Lung (tissue), 11 donors: ENCODE measurements at regions not wholly inside any gene's neighbourhood (a gene's known extent, or its start where the extent isn't known, plus 50 kb on each side); places are given as distances from the start of the nearest gene placed in this dataset.

ENCODE experiments used
- ATAC-seq: fragments of 200-7000 bp; cut with Tn5 transposase; one replicate; pipeline ENCODE4 v1.9.1; 2020; ENCODE audit warnings: moderate number of reproducible peaks; ENCODE audit not compliant: insufficient read depth, low FRiP score
- DNase-seq, 3 donors: peaks; one replicate each; pipeline ENCODE4 v3.0.0-alpha.2; 2013 to 2017
- H3K27ac ChIP-seq, 2 donors: one replicate each; pipeline ENCODE4 v1.5.1; 2013; ENCODE audit warnings: mild to moderate bottlenecking in 2 of 2, moderate library complexity in 2 of 2, control low read depth in 1 of 2, inconsistent platforms in 1 of 2, low read depth in 1 of 2, low read length in 1 of 2
- H3K27me3 ChIP-seq, 3 donors: one replicate each; pipeline ENCODE4 v1.5.1; 2013; ENCODE audit warnings: low read length in 2 of 3; ENCODE audit not compliant: control insufficient read depth in 3 of 3, insufficient read depth in 3 of 3
- H3K36me3 ChIP-seq, 4 donors: one replicate each; pipeline ENCODE4 v1.5.1; 2013; ENCODE audit warnings: low read length in 4 of 4, mild to moderate bottlenecking in 1 of 4, moderate library complexity in 1 of 4; ENCODE audit not compliant: control insufficient read depth in 4 of 4, insufficient read depth in 4 of 4
- H3K4me1 ChIP-seq, 5 donors: one replicate each; pipeline ENCODE4 v1.5.1; 2013; ENCODE audit warnings: low read length in 5 of 5, mild to moderate bottlenecking in 2 of 5, moderate library complexity in 1 of 5; ENCODE audit not compliant: control insufficient read depth in 5 of 5, insufficient read depth in 5 of 5
- H3K4me3 ChIP-seq: one replicate; pipeline ENCODE4 v1.5.1; 2013; ENCODE audit warnings: mild to moderate bottlenecking, control low read depth, moderate library complexity
- H3K9ac ChIP-seq, 2 donors: one replicate each; pipeline ENCODE4 v1.5.1; 2013; ENCODE audit warnings: low read length in 2 of 2, control low read depth in 1 of 2; ENCODE audit not compliant: insufficient read depth in 1 of 2
- H3K9me3 ChIP-seq, 4 donors: one replicate each; pipeline ENCODE4 v1.5.1; 2013; ENCODE audit warnings: low read length in 3 of 4, mild to moderate bottlenecking in 1 of 4, moderate library complexity in 1 of 4; ENCODE audit not compliant: control insufficient read depth in 4 of 4, insufficient read depth in 3 of 4
- CTCF ChIP-seq: IDR thresholded peaks from 2 replicates; pipeline ENCODE4 v1.5.1; 2012; ENCODE audit warnings: mild to moderate bottlenecking; ENCODE audit errors: control extremely low read depth, extremely low read depth
- WGBS, 2 donors: extraction: QIAGEN DNeasy Blood & Tissue Kit; methylation state at CpG; one replicate each; pipeline ENCODE4 v1.1.7; 2013; 5-methylcytosine and 5-hydroxymethylcytosine counted together
- donor health status: control.
- donor health status: control.
- donor health status: Bipolar disorder and iron deficiency.
- donor health status: healthy.
- donor health status: DM: yes; HTN: yes; CAD: no.

GRCh38 chr19:28403690-28404089 lies 809.3 kb downstream of the UQCRFS1 start:
- DNase-seq (peak in 1 of 3 donors; percentile 4), ATAC-seq (no peak)
- H3K36me3 ChIP-seq = no peaks in the 10 kb centered on the region
- no peak for TF ChIP-seq CTCF
- no peak overlapping the region for H3K9ac ChIP-seq
- peaks cover 0 to 39% (median 12%) of the 10 kb centered on the region in 3 donors for H3K27me3 ChIP-seq
- H3K27ac ChIP-seq = no peak overlapping the region
- peaks cover 0 to 2% (median 0%) of the 10 kb centered on the region in 5 donors for H3K4me1 ChIP-seq
- peaks cover 0 to 4% (median 1%) of the 10 kb centered on the region in 4 donors for H3K9me3 ChIP-seq
- WGBS, 2 donors = 31 to 52% methylated on average over 8 of the region's 8 CpGs
- no peak overlapping the region for H3K4me3 ChIP-seq

- TF ChIP-seq CTCF = no peak
- 69 to 80% methylated on average over 13 of the region's 13 CpGs for WGBS, 2 donors
- Histone ChIP-seq H3K4me3 (no peak overlapping the region), H3K27ac (no peak overlapping the region), H3K9ac (no peak overlapping the region), H3K4me1 (peaks cover 0 to 2% (median 0%) of the 10 kb centered on the region in 5 donors), H3K27me3 (peaks cover 0 to 39% (median 12%) of the 10 kb centered on the region in 3 donors), H3K36me3 (no peaks in the 10 kb centered on the region), H3K9me3 (peaks cover 0 to 7% (median 1%) of the 10 kb centered on the region in 4 donors)
- ATAC-seq (no peak), DNase-seq (no peak)
Measured at GRCh38 chr19:28402701-28403290, 810.2 kb downstream of the UQCRFS1 start.

GRCh38 chr19:28401739-28402424 lies 811.1 kb downstream of the UQCRFS1 start:
- DNase-seq = peak in 1 of 3 donors; percentile 3
- H3K9ac ChIP-seq = no peak overlapping the region
- ATAC-seq = no peak
- H3K36me3 ChIP-seq = no peaks in the 10 kb centered on the region
- peaks cover 0 to 35% (median 12%) of the 10 kb centered on the region in 3 donors for H3K27me3 ChIP-seq
- H3K27ac ChIP-seq = no peak overlapping the region
- H3K4me1 ChIP-seq = peaks cover 0 to 2% (median 0%) of the 10 kb centered on the region in 5 donors
- TF ChIP-seq CTCF = no peak
- peaks cover 0 to 11% (median 1%) of the 10 kb centered on the region in 4 donors for H3K9me3 ChIP-seq
- H3K4me3 ChIP-seq = no peak overlapping the region
- WGBS, 2 donors = 57 to 62% methylated on average over 8 of the region's 8 CpGs
